DOHH2 (cell line): ENCODE measurements at regions not wholly inside any gene's neighbourhood (a gene's known extent, or its start where the extent isn't known, plus 50 kb on each side); places are given as distances from the start of the nearest gene placed in this dataset.

Experiments used
- H3F3A ChIP-seq: fragments of 200-600 bp; sonication (generic), shearing (Covaris generic); 2 replicates; pipeline ENCODE4 v1.6.0; 2016; ENCODE audit warnings: antibody characterized with exemption, mild to moderate bottlenecking; ENCODE audit not compliant: control insufficient read depth, insufficient read depth
- H3K27ac ChIP-seq: fragments of 200-600 bp; sonication (generic); 2 replicates; pipeline ENCODE4 v1.5.1; 2014; ENCODE audit warnings: low read depth, mild to moderate bottlenecking, low read length, moderate library complexity
- H3K27me3 ChIP-seq: fragments of 200-600 bp; sonication (generic); 2 replicates; pipeline ENCODE4 v1.6.1; 2014; ENCODE audit warnings: mild to moderate bottlenecking, low read length, mixed read lengths; ENCODE audit not compliant: control insufficient read depth
- H3K36me3 ChIP-seq: fragments of 200-600 bp; sonication (generic); 2 replicates; pipeline ENCODE4 v1.6.1; 2014; ENCODE audit warnings: mild to moderate bottlenecking, low read length, moderate library complexity, mixed read lengths; ENCODE audit not compliant: control insufficient read depth
- H3K4me1 ChIP-seq: fragments of 200-600 bp; sonication (generic); 2 replicates; pipeline ENCODE4 v1.6.1; 2014; ENCODE audit warnings: mild to moderate bottlenecking, low read length, mixed read lengths; ENCODE audit not compliant: control insufficient read depth
- H3K4me2 ChIP-seq: fragments of 200-600 bp; sonication (generic); 2 replicates; pipeline ENCODE4 v1.6.0; 2014; ENCODE audit warnings: mild to moderate bottlenecking, low read length, moderate library complexity
- H3K4me3 ChIP-seq: fragments of 200-600 bp; sonication (generic); 2 replicates; pipeline ENCODE4 v1.5.1; 2014; ENCODE audit warnings: mild to moderate bottlenecking, low read length, mixed read lengths
- H3K79me2 ChIP-seq: fragments of 200-600 bp; sonication (generic); 2 replicates; pipeline ENCODE4 v1.6.1; 2014; ENCODE audit warnings: mild to moderate bottlenecking, low read length, mixed read lengths; ENCODE audit not compliant: control insufficient read depth
- H3K9me2 ChIP-seq: fragments of 200-600 bp; sonication (generic); replicated peaks from 2 replicates; pipeline ENCODE4 v1.6.1; 2014; ENCODE audit warnings: mild to moderate bottlenecking, low read length, mixed read lengths; ENCODE audit not compliant: control insufficient read depth
- H3K9me3 ChIP-seq: fragments of 200-600 bp; sonication (generic); 2 replicates; pipeline ENCODE4 v1.6.1; 2014; ENCODE audit warnings: antibody characterized with exemption, low read length, mixed read lengths; ENCODE audit not compliant: control insufficient read depth, insufficient read depth
- H4K20me1 ChIP-seq: fragments of 200-600 bp; sonication (generic); 2 replicates; pipeline ENCODE4 v1.6.0; 2014; ENCODE audit warnings: low read depth, mild to moderate bottlenecking, antibody characterized with exemption, low read length, moderate library complexity; ENCODE audit not compliant: control insufficient read depth, insufficient read depth
- CTCF ChIP-seq: fragments of 200-600 bp; sonication (generic); IDR thresholded peaks from one replicate; pipeline ENCODE4 v1.5.1; 2014; ENCODE audit warnings: antibody characterized with exemption, mild to moderate bottlenecking, low read depth, low read length; ENCODE audit not compliant: poor library complexity, severe bottlenecking
- EZH2phosphoT487 ChIP-seq: fragments of 200-600 bp; sonication (generic); IDR thresholded peaks from 2 replicates; pipeline ENCODE4 v1.6.1; 2017; ENCODE audit warnings: borderline replicate concordance, mild to moderate bottlenecking, antibody characterized with exemption, low read length, moderate library complexity, mixed read lengths

- Histone ChIP-seq H3K27ac (no peak overlapping the region), H3K4me2 (no peak overlapping the region), H3K4me3 (no peak overlapping the region), H3K27me3 (0 out of 2 replicates have a peak, but pooled peaks cover 4% of the 10 kb centered on the region), H3F3A (no peaks in the 10 kb centered on the region), H4K20me1 (no peaks in the 10 kb centered on the region), H3K9me3 (no peaks in the 10 kb centered on the region), H3K79me2 (no peaks in the 10 kb centered on the region), H3K36me3 (no peaks in the 10 kb centered on the region), H3K4me1 (no peaks in the 10 kb centered on the region), H3K9me2 (no peaks in the 10 kb centered on the region)
- TF ChIP-seq EZH2phosphoT487 (no peak), CTCF (no peak)
These were observed 213.7 kb upstream of the HABP2 start for GRCh38 chr10:113339121-113339520.

GRCh38 chr10:113340282-113340681 is 212.6 kb upstream of the HABP2 start:
- no peaks in the 10 kb centered on the region for H3K36me3 ChIP-seq
- H3K9me2 ChIP-seq, result no peaks in the 10 kb centered on the region
- no peak overlapping the region for H3K4me3 ChIP-seq
- no peaks in the 10 kb centered on the region for H3K4me1 ChIP-seq
- no peaks in the 10 kb centered on the region for H4K20me1 ChIP-seq
- H3K4me2 ChIP-seq, result no peak overlapping the region
- TF ChIP-seq CTCF (no peak), EZH2phosphoT487 (no peak)
- H3K27me3 ChIP-seq, result 0 out of 2 replicates have a peak, but pooled peaks cover 4% of the 10 kb centered on the region
- H3K9me3 ChIP-seq, result no peaks in the 10 kb centered on the region
- H3K79me2 ChIP-seq, result no peaks in the 10 kb centered on the region
- H3F3A ChIP-seq, result no peaks in the 10 kb centered on the region
- no peak overlapping the region for H3K27ac ChIP-seq

- H3K9me2 ChIP-seq, result no peaks in the 10 kb centered on the region
- H3K79me2 ChIP-seq, result no peaks in the 10 kb centered on the region
- TF ChIP-seq EZH2phosphoT487 (no peak), CTCF (no peak)
- no peak overlapping the region for H3K4me2 ChIP-seq
- H3K36me3 ChIP-seq, result no peaks in the 10 kb centered on the region
- no peak overlapping the region for H3K27ac ChIP-seq
- 0 out of 2 replicates have a peak, but pooled peaks cover 3% of the 10 kb centered on the region for H3K27me3 ChIP-seq
- no peaks in the 10 kb centered on the region for H3K9me3 ChIP-seq
- no peaks in the 10 kb centered on the region for H4K20me1 ChIP-seq
- no peak overlapping the region for H3K4me3 ChIP-seq
- H3K4me1 ChIP-seq, result no peaks in the 10 kb centered on the region
- no peaks in the 10 kb centered on the region for H3F3A ChIP-seq
These were observed 211.7 kb upstream of the HABP2 start for GRCh38 chr10:113341138-113341537.
